GM21723 (cell line): ENCODE measurements at regions not wholly inside any gene's neighbourhood (a gene's known extent, or its start where the extent isn't known, plus 50 kb on each side); places are given as distances from the start of the nearest gene placed in this dataset.

ENCODE experiments used
- ATAC-seq: cut with Tn5 transposase; IDR thresholded peaks from one replicate; pipeline ENCODE4 v1.9.1; 2021; ENCODE audit warnings: mild to moderate bottlenecking, moderate library complexity; ENCODE audit not compliant: unreplicated experiment

DNA sequence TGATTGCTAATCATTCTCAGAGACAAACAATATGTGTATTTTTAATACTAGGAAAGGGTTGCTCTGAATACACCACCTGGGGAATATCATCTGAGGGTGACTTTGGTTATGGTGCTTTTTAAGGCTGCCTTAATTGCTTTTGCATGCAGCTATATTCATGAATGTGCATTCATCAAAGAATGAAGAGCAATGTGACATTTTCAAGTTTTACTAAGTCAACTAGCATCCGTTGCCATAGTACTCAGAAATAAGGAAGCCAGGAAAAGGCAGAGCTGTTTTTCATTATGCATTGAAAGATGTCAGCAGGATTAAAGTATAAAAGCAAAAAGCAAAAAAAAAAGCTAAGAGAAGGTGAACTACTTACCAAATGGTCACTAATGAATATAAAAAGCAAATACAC, 67.4 kb upstream of the PCDH18 start:
- ATAC-seq, result no peak

DNA sequence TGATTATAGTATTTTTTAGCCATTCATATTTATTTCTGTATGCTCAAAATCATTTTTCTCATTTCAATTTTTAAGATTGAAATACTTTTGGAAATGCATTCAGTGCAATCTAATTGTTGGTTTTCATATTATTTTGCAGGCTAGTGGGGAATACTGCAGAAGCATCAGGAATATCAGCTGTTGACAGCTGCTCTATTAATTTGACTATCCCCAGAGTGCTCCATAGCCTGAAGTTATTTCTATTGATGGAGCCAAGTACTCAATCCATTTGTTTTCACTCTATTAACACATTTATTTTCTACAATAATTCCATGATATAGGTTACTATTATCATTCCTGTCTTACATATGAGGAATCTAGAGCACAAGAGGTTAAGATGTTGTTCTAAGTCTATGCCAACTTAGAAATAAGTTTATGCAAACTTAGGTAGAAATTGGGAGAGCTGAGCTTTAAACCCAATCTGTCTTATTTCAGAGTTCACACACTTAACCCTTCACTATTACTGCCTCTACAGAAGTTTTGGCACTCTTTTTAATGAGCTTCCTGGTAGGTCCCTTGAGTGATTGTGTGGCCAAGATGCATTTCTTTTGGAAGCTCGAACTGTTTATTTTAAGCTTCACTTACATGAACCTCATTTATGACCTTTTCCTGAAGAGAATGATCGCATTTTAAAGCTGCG, 65.6 kb upstream of the PCDH18 start:
- ATAC-seq, result no peak

DNA sequence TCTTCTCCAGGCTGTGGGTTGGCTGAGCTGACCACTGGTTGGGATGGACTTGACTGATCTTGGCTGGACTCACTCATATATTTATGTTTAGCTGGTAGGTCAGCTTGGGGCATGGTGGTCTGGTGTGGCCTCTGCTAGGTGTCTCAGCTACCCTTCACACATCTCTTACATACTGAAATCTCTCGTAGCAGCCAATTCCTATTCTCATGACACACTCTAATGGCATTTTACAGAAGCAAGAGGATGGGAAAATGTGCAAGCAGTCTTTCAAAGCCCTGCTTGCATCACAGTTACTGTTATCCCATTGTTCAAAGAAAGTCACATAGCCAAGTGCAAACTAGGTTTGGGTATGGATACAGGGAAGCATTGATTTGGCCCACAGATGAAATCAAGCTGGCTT, 55.5 kb upstream of the PCDH18 start:
- ATAC-seq, result no peak

DNA sequence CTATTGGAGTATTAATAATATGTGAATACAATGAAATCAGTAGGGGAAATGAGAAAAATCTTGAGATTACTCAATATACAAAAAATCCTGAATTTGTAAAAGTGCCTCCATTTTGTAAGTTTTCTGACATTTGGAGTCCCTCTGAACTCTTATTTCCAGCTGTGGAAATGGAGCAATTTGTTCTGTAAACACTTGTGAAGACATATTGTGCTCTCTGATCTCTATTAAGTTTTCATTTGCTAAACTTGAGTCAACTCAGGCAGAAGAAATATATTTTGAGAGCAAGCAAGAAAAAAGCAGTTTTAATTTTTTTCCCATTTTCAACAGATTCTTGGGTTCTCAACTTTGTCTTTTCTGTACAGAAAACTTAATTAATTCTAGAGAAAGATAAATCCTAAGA, 51.4 kb upstream of the PCDH18 start:
- no peak for ATAC-seq
